HG02623 (cell line): ENCODE measurements at regions not wholly inside any gene's neighbourhood (a gene's known extent, or its start where the extent isn't known, plus 50 kb on each side); places are given as distances from the start of the nearest gene placed in this dataset.

Source experiments
- ATAC-seq: cut with Tn5 transposase; IDR thresholded peaks from one replicate; pipeline ENCODE4 v1.9.1; 2021; ENCODE audit warnings: moderate library complexity; ENCODE audit not compliant: unreplicated experiment

DNA sequence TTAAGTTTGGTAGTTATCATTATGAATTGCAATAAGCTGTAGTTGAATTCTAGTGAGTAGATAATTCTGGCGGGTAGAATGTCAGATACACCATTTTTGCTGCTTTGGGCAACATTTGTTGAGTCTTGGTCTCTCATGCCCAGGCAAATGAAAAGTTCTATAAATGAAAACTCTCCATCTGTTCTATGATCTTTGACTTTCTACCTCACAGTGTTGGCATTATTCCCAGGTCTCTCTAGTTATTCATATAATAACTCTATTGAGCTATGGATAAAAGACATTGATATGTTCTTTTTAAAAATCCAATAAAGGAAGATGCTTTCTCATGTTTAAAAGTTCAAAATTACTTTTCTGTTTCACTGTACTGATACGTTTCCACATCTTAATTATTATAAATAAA, 415.3 kb upstream of the SEMA3D start:
- ATAC-seq = no peak

DNA sequence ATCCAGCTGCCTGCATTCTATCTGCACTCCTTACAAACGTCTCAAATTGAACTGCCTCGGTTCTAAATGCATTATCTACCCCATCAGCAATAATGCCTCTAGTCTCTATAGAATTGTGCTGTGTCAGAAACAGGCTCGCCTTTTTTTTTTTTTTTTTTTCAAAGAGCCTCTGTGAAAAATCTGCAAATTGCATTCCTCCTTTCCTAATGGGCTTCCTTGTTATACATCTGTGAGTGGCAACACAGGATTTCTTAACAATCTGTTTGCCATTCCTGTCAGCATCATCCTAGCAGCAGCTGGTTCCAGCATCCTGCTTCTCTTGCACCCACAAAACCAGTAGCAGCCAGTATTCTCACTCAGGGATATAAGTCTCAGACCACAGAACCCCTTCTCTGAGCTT, 413.5 kb upstream of the SEMA3D start:
- ATAC-seq = no peak

DNA sequence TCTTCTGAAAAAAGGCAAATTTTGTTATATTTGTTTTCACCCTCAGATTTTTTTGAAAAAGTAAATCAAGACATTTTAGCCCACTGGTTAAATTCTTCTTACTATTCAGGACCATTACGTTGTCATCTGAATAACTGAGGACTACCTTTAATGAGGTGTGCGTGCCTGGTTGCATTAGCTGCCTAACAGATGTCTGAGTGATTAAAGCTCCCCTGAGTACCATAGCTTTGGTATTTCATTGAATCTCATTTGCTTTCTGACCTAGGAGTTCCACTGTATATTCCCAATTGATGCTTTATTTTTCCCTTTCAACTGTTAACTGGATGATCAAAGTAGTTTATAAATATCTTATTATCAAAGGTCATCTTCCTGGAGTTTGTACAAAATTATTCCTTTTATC, 410.0 kb upstream of the SEMA3D start:
- no peak for ATAC-seq

DNA sequence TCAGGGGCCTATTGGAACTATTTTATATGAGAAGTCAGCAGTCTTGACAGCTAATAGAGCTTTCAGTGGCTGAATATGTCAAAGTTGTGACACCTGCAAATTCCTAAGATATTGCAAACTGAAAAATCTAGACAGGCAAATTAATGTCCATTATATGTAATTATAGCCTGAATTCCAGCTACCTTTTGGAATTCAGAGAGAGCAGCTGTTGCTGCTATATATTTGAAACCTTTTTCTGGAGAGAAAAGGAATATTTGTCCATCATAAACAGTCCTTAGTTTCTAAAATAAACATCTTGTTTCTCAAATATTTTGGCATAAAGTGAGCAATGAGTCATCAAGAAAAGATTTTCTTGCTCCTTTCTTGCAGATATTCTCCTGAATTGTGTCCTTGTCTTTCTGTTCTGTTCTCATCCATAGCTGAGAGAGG, 408.9 kb upstream of the SEMA3D start:
- no peak for ATAC-seq

DNA sequence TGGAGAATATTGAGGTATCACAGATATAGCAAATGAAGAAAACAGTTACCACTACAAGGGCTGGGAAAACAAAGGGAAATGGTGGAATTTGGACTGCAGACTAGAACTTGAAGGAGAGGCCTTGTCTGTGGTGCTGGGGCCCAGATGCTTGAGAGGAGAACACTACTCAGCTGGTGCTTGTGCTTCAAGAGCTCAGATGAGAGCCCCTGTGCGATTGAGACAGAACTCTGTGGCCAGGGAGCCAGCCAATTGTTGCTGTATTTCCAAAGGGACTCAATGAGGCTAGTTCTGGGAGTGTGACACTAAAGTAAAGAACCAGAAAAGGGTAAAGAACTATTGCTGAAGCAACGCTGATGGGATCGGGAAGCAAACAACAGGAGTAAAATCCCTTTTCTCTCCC, 406.5 kb upstream of the SEMA3D start:
- ATAC-seq = no peak

DNA sequence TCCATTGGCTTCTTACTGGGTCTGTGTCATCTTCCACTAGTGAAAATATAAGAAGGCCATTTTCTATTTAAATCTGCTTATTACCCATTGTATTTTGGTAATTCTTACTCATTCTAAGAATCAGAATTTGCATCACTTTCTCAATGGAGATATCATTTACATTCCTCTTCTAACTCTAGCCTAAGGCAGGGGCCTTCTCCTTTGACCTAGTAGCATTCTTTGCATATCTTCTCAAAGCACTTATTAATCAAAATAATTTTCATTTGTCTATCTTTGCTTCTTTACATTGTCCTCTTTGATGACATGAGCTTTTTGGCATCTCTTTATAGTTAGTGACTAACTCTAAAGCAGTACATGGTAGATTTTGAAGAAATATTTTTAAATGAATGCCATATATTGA, 400.9 kb upstream of the SEMA3D start:
- ATAC-seq = no peak

DNA sequence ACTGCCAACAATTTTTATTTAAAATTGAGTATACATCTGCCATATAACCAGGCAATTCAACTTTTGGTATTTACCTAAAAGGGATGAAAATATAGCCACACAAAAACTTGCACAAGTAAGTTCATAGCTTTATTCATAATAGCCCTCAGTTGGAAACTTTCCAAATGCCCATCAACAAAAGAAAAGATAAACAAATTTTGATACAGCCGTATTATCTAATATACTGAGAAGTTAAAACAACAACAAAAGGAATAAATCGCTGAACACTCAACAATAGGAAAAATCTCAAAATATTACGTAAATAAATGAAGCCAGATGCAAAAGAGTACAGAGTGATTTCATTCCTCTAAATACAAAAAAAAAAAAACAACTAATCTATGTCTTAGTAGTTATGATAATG, 399.2 kb upstream of the SEMA3D start:
- ATAC-seq = no peak

DNA sequence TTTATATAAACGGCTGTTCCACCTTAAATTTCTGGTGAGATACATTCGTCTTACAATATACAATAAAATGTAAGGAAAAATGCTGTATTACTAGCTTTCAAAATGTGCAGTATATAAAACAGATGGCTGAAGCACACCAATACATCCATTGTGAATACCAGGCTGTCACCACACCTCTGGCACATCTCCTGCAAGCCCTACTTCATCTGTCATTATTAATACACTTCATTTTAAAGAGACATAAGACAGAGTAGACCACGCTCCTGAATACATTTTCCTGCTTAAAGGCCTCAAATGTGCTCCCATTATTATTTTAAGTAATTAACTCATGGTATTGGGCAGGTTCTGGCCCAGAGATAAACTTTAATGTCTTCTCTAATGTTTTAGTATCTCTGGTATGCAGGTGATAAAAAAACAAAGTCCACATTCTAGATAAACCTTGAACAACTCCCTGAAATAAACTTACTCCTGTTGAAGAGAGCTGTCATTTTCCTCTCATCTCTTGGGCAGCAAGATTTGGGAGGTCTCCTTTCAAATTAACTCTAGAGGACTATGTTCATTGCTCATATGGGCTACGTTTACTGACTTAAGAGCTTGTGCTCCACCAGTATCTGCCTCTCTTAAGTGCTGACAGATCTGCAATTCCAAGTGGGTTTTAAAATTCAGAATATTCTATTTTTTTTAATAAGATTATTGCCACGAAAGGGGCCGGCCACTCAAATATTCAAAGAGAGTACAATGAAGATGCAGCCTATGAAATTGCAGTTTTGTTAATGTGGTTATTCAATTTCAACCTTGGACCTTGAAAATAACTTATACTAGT, 396.5 kb upstream of the SEMA3D start:
- no peak for ATAC-seq

DNA sequence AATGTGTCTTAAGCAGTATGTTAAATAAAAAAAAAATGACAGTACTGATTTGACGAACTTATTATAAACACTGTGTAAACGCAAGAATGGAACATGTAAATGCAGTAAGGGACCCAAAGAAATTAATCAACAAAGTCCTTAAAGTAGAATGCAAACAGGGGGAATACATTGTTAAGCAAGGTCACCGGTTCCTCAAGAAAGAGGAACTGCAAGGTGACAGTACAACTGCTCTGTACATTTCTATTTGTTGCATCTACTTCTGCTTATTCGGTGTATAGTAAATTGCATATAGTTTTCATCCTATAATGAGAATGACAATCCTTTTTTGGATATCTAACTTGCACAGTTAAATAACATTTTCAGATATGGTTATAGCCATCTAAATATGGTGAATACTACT, 387.0 kb upstream of the SEMA3D start:
- ATAC-seq = no peak

DNA sequence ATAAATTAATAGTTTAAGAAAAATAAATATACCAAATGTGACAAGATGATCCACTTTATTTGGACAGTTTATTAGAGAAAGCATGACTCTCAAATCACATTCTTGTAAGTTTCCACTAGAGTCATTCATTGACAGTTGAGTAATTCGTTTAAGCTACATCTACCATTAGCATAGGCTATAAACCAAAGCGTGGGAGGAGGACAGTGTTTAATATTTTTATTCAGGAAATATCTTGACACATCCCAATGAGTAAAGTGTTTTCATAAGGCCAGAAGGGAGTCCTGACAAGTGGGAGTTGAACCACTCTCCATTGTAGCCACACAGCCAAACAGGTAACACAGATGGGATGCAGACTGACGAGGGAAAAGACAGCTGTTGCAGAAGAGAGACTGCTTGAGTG, 386.5 kb upstream of the SEMA3D start:
- ATAC-seq = no peak

DNA sequence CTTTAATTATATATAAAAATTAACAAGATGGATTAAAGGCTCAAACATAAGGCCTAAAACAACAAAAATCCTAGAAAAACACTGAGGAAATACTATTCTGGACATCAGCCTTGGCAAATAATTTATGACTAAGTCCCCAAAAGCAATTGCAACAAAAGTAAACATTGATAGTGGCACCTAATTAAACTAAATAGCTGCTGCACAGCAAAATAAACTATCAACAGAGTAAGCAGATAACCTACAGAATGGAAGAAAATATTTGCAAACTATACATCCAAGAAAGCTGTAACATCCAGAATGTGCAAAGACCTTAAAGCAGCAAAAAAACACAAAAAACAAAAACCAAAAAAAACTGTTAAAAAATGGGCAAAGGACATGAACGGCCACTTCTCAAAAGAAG, 384.0 kb upstream of the SEMA3D start:
- no peak for ATAC-seq

DNA sequence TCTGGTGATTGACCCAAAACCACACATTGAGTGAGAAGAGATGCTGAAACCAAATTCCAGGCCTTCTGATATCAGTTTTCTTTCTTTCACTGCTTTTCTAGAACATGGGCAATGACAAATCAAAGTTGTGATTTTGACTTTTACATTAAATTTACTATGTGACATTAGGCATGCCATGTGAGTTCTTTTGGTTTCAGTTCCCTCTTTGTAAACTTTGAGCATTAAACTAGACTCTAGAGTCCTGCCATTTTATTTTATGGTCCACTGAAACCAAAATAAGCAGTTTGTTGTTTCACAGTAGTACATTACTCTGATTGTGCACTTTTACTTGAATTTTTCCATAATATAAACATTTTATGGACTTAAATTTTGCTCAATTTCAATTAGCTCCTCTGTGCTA, 381.1 kb upstream of the SEMA3D start:
- ATAC-seq = no peak

DNA sequence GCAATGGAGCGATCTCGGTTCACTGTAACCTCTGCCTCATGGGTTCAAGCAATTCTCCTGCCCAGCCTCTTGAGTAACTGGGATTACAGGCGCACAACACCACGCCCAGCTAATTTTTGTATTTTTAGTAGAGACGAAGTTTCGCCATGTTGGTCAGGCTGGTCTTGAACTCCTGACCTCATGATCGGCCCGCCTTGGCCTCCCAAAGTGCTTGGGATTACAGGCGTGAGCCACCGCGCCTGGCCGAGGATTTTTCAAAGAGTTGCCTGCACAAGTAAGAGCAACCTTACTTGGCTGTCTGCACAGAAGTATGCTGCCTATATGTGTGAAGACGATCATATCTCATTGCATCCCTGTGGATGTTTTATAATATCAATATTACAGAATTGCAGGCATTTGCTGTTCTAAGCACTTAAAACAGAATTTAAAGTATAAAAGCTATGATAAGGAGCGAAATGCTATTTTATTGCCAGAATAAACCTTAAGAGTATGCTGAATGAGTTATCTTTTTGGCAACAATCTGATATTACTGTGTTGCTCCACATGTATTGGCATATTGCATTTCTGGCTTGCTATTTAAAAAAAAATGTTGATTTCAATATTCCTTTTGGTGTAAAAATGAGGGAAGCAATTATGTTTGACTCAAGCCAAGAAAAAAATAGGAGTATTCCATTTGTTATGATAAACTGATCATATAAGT, 379.4 kb upstream of the SEMA3D start:
- ATAC-seq = no peak

DNA sequence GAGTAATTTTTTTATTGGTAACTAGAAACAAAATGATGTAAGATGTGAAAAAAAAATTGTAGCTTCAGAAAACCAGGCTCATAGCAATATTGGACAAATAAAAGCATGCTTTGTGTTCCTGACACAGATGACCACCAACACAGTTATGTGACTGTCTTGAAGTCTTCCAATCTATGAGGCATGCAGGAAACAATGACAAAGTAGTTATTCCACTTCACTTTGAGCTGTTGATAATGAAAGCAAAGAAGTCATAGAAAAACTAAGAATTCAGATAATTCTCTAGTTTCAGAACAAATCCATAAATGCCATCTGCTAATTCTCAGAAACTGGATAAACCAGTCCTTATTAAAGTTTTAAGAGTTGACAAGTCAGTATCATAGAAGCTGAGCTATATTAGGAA, 378.4 kb upstream of the SEMA3D start:
- ATAC-seq = no peak

DNA sequence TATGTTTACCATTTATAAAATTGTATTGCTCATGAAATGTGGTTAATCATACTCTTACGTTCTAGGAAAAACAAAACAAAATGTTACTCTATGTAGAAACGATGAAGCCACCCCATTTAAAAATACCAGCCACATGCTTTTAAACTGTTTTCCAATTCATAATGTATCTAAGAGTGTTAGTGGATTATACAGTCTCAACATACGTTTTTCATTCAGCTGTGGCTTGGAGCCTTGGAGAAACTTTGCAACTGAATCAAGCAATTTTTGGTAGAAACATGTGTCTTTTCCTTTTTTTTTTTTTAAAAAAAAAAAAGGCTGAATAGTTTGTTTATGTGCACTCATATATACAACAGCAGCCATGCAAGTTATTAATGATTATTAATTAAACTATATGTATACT, 378.0 kb upstream of the SEMA3D start:
- ATAC-seq = no peak

DNA sequence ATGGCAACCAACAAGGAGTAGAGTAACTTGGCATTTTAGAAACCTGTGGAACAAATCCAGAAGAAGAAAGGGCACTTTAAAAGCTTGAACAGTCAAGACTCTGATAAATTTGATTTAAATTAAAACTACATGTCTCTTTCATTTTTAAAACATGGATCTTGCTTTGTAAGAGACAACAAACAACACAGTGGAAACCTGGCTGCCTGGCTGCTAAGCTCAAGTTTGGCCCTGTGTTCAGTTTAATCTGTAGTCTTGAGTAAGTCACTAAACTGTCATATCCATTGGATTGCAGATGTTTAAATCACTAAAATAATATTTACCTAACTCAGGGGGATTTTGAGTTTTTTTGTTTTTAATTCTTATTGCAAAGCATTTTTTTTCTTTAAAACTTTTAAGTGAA, 374.9 kb upstream of the SEMA3D start:
- no peak for ATAC-seq

DNA sequence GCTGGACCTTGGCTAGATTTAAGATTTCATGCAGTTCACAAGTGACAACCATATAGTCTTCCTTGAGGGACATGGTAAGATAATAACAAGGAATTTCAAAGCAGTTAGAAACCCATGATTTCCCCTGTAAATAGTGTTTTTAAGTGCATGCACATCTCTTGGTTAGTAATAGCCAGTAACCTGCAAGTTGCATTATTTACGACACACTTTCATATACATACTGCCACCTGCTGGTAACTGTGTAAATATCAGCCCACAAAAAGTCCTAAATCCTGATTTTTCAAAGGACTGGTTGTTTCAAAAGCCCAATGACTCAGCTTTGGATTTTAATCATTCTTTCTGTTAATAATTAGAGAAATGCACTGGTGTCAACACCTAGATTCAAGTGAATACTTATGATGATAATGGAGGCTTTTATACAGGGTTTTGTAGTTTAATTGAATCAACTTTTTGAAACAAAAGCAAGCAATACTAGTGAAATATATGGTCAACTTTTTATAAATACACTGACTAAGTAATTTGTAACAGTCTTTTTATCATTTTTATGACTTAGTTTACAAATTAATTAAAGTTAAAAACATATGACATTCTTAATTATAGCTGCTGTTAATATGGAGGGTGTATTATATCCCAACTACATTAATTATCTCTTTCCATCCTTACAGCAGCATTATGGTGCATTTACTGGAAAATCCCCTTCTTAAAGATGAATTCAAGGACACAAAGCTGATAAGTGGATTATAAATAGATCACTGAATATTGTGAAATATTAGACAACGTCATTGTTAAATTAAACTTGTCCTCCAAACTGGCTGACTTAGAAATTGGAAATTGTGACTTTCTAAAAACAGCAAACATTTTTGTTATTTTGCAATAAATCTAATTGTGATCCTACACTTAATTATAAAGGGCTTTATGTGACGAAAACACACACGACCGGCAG, 367.7 kb upstream of the SEMA3D start:
- peak; percentile 75 for ATAC-seq

DNA sequence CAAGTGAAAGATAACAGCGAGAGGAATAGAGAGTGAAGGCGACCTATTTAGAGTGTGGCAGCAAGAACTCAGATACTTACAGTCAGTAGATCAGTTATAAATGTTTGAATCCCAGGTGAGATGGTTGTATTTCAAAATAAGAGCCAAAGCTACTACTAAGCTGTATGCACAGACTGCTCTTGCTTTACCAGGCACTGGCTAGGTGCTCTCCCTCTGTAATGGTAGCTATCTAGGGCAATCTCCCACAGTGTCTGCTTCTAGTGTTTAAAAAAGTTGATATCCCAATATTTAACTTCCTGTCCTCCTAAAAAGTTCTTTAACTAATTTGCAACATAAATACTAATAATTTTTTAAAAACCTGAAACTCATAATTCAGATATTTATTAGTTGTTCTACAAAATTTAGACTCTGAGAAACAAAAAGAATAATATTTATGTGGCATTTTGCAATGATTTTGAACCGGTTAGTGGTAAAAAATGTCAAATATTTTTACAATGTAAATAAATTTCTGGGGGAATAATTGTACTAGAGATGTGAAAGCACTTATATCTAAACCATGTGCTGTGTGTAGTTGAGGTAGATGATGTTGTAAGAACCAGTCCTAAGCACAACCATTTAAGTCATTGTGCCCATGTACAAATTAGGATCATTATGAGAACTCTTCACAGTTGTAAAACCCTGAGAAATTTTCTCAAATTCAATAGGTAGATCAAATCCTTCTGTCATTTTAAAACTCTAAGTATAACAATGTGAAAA, 349.3 kb upstream of the SEMA3D start:
- no peak for ATAC-seq

DNA sequence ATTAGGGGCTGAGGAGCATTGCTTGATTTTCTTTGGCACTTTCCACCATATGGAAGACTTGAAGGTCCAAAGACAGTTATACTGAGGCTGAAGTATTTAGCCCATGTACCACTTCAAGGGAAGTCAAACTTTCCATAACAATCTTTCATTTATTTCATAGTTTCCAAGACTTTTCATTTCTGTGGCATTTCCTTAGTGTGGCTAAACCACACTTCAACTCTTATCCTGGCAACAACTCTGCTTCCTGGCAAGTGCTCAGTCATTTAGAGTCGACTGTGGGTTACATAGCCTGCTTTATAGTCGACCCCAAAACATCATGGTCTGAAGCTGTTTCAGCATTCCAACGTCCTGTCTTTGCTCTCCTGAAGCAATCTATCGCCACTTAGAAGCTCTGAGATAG, 343.0 kb upstream of the SEMA3D start:
- no peak for ATAC-seq

DNA sequence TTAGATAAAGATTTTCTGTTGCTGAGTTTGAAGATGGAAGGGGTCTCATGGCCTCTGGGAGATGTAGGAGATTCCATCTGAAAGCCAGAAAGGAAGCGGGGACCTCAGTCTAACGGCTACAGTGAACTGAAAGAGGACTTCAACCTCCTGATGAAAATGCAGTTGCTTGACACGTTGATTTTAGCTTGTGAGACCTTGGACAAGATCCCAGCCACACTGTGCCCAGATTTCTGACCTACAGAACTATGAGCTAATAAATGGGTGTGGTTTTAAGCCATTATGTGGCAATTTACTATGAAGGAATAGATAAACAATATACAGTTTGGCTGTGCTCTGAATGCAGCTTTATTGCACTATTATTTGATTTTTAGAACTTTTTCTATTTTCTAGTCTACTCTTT, 342.3 kb upstream of the SEMA3D start:
- ATAC-seq = no peak

DNA sequence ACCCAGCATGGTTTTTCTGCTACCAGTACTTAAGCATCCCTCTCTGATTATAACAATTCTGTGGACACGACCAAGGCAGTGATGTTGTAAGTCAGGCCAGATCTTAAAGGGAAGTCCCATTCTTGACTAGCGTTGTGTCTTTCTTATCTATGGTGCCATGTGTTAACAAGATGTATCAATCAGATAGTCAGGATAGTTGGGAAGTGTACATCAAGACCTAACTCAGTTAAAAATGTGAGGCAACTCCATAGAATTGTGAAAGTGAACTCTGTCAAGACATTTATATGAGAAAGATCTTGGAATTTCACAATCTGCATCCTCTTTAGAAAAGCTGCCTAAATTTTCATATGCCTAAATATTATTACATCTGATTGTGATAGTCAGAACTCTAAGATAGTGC, 341.7 kb upstream of the SEMA3D start:
- ATAC-seq = no peak
